HG02763 (cell line): ENCODE measurements at regions not wholly inside any gene's neighbourhood (a gene's known extent, or its start where the extent isn't known, plus 50 kb on each side); places are given as distances from the start of the nearest gene placed in this dataset.
A peak's percentile ranks its signal among the peaks of the same experiment; 100 is the strongest.

Experiments
- ATAC-seq: cut with Tn5 transposase; IDR thresholded peaks from one replicate; pipeline ENCODE4 v1.9.1; 2021; ENCODE audit warnings: mild to moderate bottlenecking, moderate library complexity; ENCODE audit not compliant: unreplicated experiment

DNA sequence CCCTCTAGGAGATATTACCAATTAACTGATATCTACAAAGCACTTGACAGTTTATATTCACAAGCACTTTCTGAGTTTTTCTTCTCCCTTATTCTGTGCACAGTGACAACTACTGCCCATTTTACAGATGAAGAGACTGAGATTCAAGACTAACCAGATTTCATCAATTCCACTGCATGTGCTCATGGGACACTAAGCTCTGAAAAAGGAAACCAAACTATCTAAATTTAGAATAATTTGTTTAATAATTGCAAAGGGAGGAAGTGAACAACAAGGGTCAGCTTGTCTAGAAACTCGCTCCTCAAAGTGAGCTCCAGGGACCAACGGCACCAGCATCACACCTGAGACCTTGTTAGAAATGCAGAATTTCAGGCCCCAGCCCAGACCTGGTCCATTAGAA lies 50.8 kb upstream of the MYLIP start:
- peak; percentile 72 for ATAC-seq

DNA sequence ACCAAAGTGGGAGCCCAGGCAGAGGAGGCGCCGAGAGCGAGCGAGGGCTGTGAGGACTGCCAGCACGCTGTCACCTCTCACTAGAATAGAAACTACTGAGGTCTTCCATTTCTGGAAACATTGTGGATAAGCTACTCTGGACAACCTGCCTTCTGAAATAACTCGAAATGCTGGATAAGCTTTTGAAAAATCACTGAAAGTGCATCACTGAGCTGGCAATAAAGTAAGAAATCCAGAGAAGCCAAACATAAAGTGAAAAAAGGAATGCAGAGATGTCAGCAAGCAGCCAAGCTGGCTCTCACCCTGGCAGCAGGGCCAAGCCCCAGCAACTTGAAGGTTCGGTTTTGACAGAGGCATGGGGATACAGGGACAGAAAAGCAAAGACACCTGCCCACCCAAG lies 59.2 kb upstream of the MYLIP start:
- no peak for ATAC-seq

GRCh38 chr6:16069222-16069621 lies 59.7 kb upstream of the MYLIP start:
- ATAC-seq = no peak

DNA sequence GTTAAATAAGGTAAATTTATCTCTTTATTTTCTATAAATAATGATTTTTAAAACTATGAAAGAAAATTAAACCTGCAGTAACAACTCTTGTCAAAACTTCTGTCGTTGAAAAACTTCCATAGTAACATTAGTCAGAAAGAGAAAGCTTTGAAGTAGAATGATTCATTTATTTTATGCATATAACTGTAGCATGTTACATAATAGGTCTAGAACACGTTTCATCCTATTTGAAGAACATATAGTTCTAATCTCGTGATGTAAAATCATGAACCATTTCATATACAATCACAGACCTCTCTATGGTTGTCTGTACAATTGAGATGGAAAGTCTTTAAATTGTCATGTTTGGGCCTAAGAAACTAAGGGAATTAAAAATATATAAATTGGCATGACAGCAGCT lies 61.3 kb upstream of the MYLIP start:
- ATAC-seq = no peak

- no peak for ATAC-seq
Measured at GRCh38 chr6:16064671-16065072, 64.2 kb upstream of the MYLIP start.

- no peak for ATAC-seq
Measured at GRCh38 chr6:16063580-16063979, 65.3 kb upstream of the MYLIP start.

DNA sequence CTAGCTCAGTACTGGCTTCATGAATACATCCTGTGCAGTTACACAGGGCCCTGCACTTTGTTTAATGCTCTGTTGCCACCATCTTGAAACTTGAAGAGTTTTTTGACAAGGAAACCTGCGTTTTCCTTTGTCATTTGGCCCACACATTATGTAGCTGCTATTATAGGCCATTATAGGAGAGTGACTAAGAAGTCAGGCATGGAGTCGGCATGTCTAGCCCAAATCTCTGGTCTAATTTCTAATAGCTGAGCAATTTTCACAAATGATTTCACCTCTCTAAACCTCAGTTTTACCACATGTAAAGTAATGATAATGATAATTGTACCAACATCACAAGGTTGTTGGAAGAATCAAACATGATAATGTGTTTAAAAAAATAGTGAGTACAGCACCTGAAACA lies 67.1 kb upstream of the MYLIP start:
- ATAC-seq = no peak

GRCh38 chr6:16060039-16060438 lies 68.8 kb upstream of the MYLIP start:
- ATAC-seq = no peak

GRCh38 chr6:16059496-16059895 lies 69.4 kb upstream of the MYLIP start:
- ATAC-seq = no peak

DNA sequence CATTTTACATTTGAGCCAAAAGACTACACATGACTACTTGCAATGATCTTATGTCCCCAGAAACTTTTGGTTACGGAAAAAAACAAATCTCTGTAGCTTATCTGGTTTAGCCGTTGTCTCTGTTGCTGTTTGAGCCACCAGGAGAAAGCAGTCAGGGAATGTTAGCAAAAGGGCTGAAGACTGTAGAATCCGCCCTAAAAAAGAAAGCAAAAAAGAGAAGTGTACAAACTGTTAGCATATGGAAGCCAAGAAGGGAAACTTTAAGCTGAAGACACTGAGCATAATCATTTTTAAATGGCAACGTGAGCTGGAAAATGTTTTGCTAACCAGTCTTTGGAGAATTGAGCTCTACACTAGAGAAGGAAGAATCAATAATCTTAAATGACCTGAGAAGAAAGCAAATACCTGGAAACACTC lies 69.9 kb upstream of the MYLIP start:
- no peak for ATAC-seq

DNA sequence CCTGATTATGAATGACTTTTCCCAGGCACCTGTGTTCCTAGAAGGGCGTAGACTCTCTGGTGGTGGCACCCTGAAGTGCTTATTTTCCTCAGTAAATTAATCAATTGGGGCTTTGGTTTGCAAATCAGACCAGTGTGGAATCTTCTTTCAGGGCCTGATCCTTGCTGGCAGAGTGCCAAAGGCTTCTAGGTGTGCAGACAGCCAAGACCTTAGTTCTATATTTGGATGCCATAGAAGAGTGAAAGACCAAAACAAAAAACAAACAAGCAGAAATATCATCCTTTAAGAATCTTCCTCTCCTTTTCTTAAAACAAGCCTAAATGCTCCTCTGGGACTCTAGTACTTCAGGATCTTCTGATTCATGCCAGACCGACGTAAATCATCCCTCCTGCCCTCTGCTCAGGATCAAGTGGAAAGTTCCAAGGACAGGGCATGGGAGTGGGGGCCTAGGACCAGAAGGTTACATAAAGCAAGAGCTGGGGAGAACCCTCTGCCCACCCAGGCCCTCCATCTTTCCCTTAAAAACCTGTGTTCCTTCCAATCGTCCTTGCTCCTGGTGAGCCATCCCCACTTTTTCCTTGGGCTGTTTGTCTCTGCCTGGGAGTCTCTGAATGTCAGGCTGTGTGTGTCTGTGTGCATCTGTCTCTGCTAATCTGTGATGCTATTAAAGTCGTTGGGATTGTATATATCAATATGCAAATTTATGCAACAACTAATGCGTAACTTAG lies 70.5 kb upstream of the MYLIP start:
- ATAC-seq = no peak

- no peak for ATAC-seq
Measured at GRCh38 chr6:16057446-16057845, 71.4 kb upstream of the MYLIP start.

DNA sequence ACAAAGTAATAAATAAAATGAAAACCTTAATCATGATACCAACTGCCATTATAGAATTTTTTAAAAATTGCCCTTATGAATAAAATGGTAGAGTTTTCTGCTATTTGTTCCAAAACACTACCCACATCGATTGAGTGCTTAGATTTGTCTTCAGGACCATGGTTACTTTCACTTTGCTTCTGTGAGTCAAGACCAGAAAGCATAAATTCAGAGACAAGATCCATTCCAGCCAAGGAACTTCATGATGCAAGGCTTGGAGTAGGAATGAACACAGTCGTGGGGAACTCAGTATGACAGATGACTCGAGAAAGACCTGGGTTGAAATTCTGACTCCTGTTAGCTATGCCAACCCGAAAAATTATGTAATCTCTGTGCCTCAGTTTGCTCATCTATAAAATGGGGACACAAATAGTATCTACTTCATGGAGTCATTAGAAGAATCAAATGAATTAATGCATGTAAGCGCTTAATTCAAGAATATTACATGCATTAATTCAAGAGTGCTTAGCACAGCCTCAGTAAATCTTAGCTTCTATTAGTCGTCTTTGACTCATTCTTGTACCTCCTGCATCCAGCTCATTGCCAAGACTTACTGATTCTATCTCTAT lies 72.5 kb upstream of the MYLIP start:
- no peak for ATAC-seq

- ATAC-seq = no peak
Measured at GRCh38 chr6:16055852-16056251, 73.0 kb upstream of the MYLIP start.

- no peak for ATAC-seq
Measured at GRCh38 chr6:16049168-16049567, 79.7 kb upstream of the MYLIP start.

DNA sequence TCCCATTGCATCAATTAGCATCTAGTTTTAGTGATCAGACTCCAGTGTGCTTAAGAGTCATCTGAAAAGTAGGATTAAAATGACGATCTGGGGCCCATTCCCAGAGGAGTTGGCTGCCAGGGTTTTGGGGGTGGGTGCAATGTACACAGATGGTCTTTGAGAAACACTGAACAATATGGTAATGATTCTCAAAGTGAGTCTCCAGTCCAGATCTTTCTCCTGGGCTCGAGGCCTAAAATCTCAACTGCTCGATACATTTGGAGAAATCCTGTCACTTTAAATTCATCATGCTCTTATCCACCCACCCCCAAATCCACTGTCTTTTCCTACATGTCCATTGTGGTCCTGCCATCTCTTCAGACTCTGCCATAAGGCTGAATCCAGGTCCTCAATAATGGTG lies 80.7 kb upstream of the MYLIP start:
- no peak for ATAC-seq

DNA sequence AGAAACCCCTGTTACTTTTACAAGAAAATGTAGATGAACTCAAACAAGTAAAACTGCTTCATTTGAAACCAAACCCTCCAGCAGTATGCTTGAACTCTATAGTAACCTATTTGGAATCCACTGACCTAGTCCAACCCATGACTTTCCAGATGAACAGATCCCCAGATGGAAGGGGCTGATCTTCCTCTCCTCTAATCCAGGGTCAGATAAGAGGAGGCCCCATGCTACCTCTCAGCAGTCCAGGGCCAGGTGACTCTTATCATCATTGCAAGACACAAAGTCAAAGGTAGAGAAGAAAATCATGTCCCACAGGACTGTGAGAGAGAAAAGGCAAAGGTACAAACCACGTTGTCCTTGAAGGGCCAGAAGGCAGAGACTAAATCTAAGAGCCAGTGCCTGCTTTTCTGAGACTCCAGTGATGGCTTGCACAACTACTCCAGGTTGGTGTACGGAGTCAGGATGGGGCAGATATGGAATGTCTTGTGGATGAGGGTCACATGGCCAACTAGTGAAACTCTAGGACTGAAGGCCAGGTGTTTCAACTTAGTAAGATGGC lies 81.4 kb upstream of the MYLIP start:
- ATAC-seq = no peak

DNA sequence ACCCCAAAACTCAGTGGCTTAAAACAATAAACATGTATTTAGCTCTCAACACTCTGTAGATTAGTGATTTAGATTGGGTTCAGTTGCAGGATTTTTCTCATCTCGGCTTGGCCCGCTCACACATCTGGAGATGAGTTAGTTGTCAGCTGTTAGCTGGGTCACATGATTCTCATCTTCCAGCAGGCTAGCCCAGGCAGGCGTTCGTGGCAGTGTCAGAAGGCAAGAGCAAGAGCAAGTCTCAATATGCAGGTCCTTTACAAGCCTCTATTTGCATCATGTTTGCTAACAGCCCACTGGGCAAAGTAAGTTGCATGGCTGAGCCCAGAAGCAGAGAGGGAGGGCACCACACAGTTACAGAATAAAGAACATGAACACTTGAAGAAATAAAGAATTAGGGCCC lies 83.6 kb upstream of the MYLIP start:
- no peak for ATAC-seq

DNA sequence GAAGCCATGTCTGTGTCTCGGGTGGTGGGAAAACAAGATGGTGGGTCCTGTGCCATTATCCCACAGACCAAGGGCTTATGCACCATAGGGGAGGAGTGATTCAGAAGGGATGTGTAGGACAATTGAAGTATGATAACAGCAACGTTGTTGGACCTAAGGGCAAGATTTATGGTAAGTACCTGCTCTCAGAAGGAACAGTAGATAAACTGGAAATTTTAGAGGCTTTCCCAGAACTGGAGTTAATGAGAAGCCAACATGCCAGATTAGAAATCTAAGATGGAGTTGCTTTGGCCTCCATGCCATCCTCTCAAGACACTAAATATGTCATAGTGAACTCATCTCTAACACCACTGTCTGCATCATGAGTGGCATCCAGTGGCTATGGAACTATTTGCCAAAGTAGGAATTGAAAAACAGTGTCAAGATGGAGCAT lies 84.7 kb upstream of the MYLIP start:
- ATAC-seq = no peak

GRCh38 chr6:16043171-16044135 lies 85.4 kb upstream of the MYLIP start:
- ATAC-seq = no peak

- no peak for ATAC-seq
Measured at GRCh38 chr6:16042751-16043150, 86.1 kb upstream of the MYLIP start.
